MM.1S (cell line): ENCODE measurements at regions not wholly inside any gene's neighbourhood (a gene's known extent, or its start where the extent isn't known, plus 50 kb on each side); places are given as distances from the start of the nearest gene placed in this dataset.

ENCODE experiments used
- CTCF ChIP-seq: fragments of 300-600 bp; sonication (generic); IDR thresholded peaks from 2 replicates; pipeline ENCODE4 v1.5.1; 2016; ENCODE audit warnings: antibody characterized with exemption, low read length, mixed read lengths
- EZH2 ChIP-seq: fragments of 300-600 bp; sonication (generic); optimal IDR thresholded peaks from 2 replicates; pipeline ENCODE3; 2017; ENCODE audit warnings: low read depth, mild to moderate bottlenecking, antibody characterized with exemption, low read length, mixed read lengths
- EZH2phosphoT487 ChIP-seq: fragments of 300-600 bp; sonication (generic); IDR thresholded peaks from 2 replicates; pipeline ENCODE4 v1.6.1; 2018; ENCODE audit warnings: antibody characterized with exemption, low read length

DNA sequence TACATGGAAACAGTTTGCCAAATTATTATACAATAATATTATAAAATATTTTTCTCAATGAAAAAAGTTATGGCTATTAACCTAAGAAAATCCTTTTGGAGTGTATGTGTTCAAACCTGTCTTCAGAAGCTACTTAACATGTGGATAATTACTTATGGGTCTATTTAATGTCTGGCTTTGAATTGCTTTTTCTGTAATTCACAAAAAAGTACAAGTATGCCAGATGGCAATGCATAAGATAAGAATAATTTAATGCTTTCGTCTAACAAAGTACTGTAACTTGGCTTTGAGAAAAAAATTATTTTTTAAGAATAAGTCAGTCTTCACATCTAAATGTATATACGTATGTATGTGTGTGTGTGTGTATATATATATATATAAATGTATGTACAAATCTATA is 1073.0 kb downstream of the TDRD15 start:
- TF ChIP-seq CTCF (no peak), EZH2phosphoT487 (no peak), EZH2 (no peak)
